Loucy (cell line): ENCODE measurements at regions not wholly inside any gene's neighbourhood (a gene's known extent, or its start where the extent isn't known, plus 50 kb on each side); places are given as distances from the start of the nearest gene placed in this dataset.

Experiments used
- EZH2phosphoT487 ChIP-seq: fragments of 200-600 bp; IDR thresholded peaks from 2 replicates; pipeline ENCODE4 v1.6.1; 2018; ENCODE audit warnings: antibody characterized with exemption, mild to moderate bottlenecking, moderate library complexity, borderline replicate concordance
- TF ChIP-seq, protein P1 (sequence below): fragments of 200-600 bp; sonication (generic); conservative IDR thresholded peaks from 2 replicates; pipeline ENCODE4 v1.5.1; 2014; ENCODE audit warnings: mild to moderate bottlenecking, antibody characterized with exemption, low read length

- TF ChIP-seq, protein P1, sequence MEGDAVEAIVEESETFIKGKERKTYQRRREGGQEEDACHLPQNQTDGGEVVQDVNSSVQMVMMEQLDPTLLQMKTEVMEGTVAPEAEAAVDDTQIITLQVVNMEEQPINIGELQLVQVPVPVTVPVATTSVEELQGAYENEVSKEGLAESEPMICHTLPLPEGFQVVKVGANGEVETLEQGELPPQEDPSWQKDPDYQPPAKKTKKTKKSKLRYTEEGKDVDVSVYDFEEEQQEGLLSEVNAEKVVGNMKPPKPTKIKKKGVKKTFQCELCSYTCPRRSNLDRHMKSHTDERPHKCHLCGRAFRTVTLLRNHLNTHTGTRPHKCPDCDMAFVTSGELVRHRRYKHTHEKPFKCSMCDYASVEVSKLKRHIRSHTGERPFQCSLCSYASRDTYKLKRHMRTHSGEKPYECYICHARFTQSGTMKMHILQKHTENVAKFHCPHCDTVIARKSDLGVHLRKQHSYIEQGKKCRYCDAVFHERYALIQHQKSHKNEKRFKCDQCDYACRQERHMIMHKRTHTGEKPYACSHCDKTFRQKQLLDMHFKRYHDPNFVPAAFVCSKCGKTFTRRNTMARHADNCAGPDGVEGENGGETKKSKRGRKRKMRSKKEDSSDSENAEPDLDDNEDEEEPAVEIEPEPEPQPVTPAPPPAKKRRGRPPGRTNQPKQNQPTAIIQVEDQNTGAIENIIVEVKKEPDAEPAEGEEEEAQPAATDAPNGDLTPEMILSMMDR: no peak
- no peak for TF ChIP-seq EZH2phosphoT487
These were observed 327.5 kb upstream of the RTL1 start for GRCh38 chr14:101230851-101231550.
